SK-N-SH (cell line): ENCODE measurements at regions not wholly inside any gene's neighbourhood (a gene's known extent, or its start where the extent isn't known, plus 50 kb on each side); places are given as distances from the start of the nearest gene placed in this dataset.

Source experiments
- CTCF ChIA-PET: fragments of 300-600, 350-600 bp; formaldehyde crosslinking; extraction: SDS; loops from one replicate; lab custom pipeline; 2021; lab: Yijun Ruan, JAX
- POLR2A ChIA-PET: fragments of 350-600 bp; sonication (Branson Sonifier 250); formaldehyde crosslinking; extraction: SDS; loops from one replicate; lab custom pipeline; 2020; ENCODE audit warnings: antibody characterized with exemption, inconsistent platforms; lab: Yijun Ruan, JAX
- DNase-seq: peaks from one replicate; pipeline ENCODE4 v3.0.0; 2012
- H2AFZ ChIP-seq: fragments of 200-600 bp; sonication (generic); 2 replicates; pipeline ENCODE4 v1.8.1; 2016; ENCODE audit warnings: antibody characterized with exemption, mild to moderate bottlenecking, low read depth
- H3F3A ChIP-seq: fragments of 200-600 bp; sonication (generic); replicated peaks from 2 replicates; pipeline ENCODE3; 2016; ENCODE audit warnings: antibody characterized with exemption, mild to moderate bottlenecking; ENCODE audit not compliant: insufficient read depth
- H3K27ac ChIP-seq, 2 experiments: fragments of 200-500 bp in 1 of 2; fragments of 200-600 bp in 1 of 2; sonication (Bioruptor generic) in 1 of 2; sonication (generic), shearing (Covaris generic) in 1 of 2; 2 replicates each; pipeline versions ENCODE4 v1.5.1 to v1.6.1; 2014 to 2016; ENCODE audit warnings: low read depth in 2 of 2, inconsistent platforms in 1 of 2, low read length in 1 of 2, mild to moderate bottlenecking in 1 of 2, mixed read lengths in 1 of 2
- H3K27me3 ChIP-seq: fragments of 200-600 bp; sonication (generic), shearing (Covaris generic); 2 replicates; pipeline ENCODE4 v1.6.1; 2016; ENCODE audit warnings: mixed run types; ENCODE audit not compliant: insufficient read depth
- H3K36me3 ChIP-seq, 2 experiments: fragments of 200-500 bp in 1 of 2; fragments of 200-600 bp in 1 of 2; sonication (Bioruptor generic) in 1 of 2; sonication (generic) in 1 of 2; replicated peaks in 1 of 2; 2 replicates each; pipeline versions ENCODE3 to v1.5.1; 2014 to 2016; ENCODE audit warnings: low read length in 1 of 2, mild to moderate bottlenecking in 1 of 2; ENCODE audit not compliant: insufficient read depth in 2 of 2, control insufficient read depth in 1 of 2
- H3K4me1 ChIP-seq, 2 experiments: fragments of 200-500 bp in 1 of 2; fragments of 200-600 bp in 1 of 2; sonication (Bioruptor generic) in 1 of 2; sonication (generic), shearing (Covaris generic) in 1 of 2; 2 replicates each; pipeline versions ENCODE4 v1.5.1 to v1.6.1; 2014 to 2016; ENCODE audit warnings: low read depth in 1 of 2, low read length in 1 of 2, mixed run types in 1 of 2; ENCODE audit not compliant: insufficient read depth in 2 of 2, control insufficient read depth in 1 of 2
- H3K4me2 ChIP-seq: fragments of 200-600 bp; sonication (generic), shearing (Covaris generic); 2 replicates; pipeline ENCODE4 v1.6.1; 2017; ENCODE audit warnings: mixed run types
- H3K4me3 ChIP-seq, 2 experiments: fragments of 200-500 bp in 1 of 2; fragments of 200-600 bp in 1 of 2; sonication (Bioruptor generic) in 1 of 2; sonication (generic), shearing (Covaris generic) in 1 of 2; 2 replicates each; pipeline versions ENCODE4 v1.5.1 to v1.8.1; 2014 to 2016; ENCODE audit warnings: low read depth in 2 of 2, inconsistent platforms in 1 of 2, low read length in 1 of 2, mild to moderate bottlenecking in 1 of 2, mixed read lengths in 1 of 2, moderate library complexity in 1 of 2
- H3K79me2 ChIP-seq: fragments of 200-600 bp; sonication (generic); 2 replicates; pipeline ENCODE4 v1.8.1; 2017; ENCODE audit warnings: mild to moderate bottlenecking; ENCODE audit not compliant: insufficient read depth
- H3K9ac ChIP-seq: fragments of 200-600 bp; sonication (generic); 2 replicates; pipeline ENCODE4 v1.6.1; 2017; ENCODE audit warnings: mixed run types
- H3K9me2 ChIP-seq: fragments of 200-600 bp; sonication (generic); 2 replicates; pipeline ENCODE4 v1.6.1; 2017; ENCODE audit warnings: mixed run types
- H3K9me3 ChIP-seq: fragments of 200-600 bp; sonication (generic); 2 replicates; pipeline ENCODE4 v1.6.1; 2017; ENCODE audit warnings: mixed run types, mild to moderate bottlenecking, moderate library complexity
- H4K20me1 ChIP-seq: fragments of 200-600 bp; sonication (generic); 2 replicates; pipeline ENCODE4 v1.6.1; 2017; ENCODE audit warnings: mild to moderate bottlenecking, mixed run types; ENCODE audit not compliant: insufficient read depth
- ELF1 ChIP-seq: IDR thresholded peaks from 2 replicates; pipeline ENCODE4 v1.4.0; 2012
- FOSL2 ChIP-seq: IDR thresholded peaks from 2 replicates; pipeline ENCODE4 v1.4.0; 2012; ENCODE audit warnings: low read depth, mild to moderate bottlenecking, moderate library complexity, borderline replicate concordance
- GABPA ChIP-seq: IDR thresholded peaks from 2 replicates; pipeline ENCODE4 v1.4.0; 2012; ENCODE audit warnings: low read depth, mild to moderate bottlenecking
- IRF3 ChIP-seq: fragments of 150-350 bp; IDR thresholded peaks from 2 replicates; pipeline ENCODE4 v1.6.1; 2016; ENCODE audit warnings: mild to moderate bottlenecking, low read depth, low read length
- JUND ChIP-seq: IDR thresholded peaks from 2 replicates; pipeline ENCODE4 v1.4.0; 2012
- RAD21 ChIP-seq: IDR thresholded peaks from 2 replicates; pipeline ENCODE4 v1.6.1; 2012; ENCODE audit warnings: mild to moderate bottlenecking, low read length
- SMC3 ChIP-seq: IDR thresholded peaks from 2 replicates; pipeline ENCODE4 v1.6.1; 2012; ENCODE audit warnings: low read depth, low read length, improper control_type of control experiment
- WGBS: methylation state at CpG from one replicate; pipeline ENCODE4 v1.1.6; 2017; ENCODE audit warnings: low lambda C conversion rate; 5-methylcytosine and 5-hydroxymethylcytosine counted together
- TF ChIP-seq, protein P1 (sequence below): fragments of 150-350 bp; IDR thresholded peaks from 2 replicates; pipeline ENCODE4 v1.6.1; 2017; ENCODE audit warnings: antibody characterized with exemption, low read length, low read depth, borderline replicate concordance
- TF ChIP-seq, protein P2 (sequence below): fragments of 200-600 bp; sonication (generic); IDR thresholded peaks from 2 replicates; pipeline ENCODE4 v1.6.1; 2017; ENCODE audit warnings: antibody characterized with exemption, mild to moderate bottlenecking, moderate library complexity
- TF ChIP-seq, protein P3 (sequence below): IDR thresholded peaks from 2 replicates; pipeline ENCODE4 v1.6.1; 2012; ENCODE audit warnings: mild to moderate bottlenecking, low read depth, low read length, moderate library complexity

DNA sequence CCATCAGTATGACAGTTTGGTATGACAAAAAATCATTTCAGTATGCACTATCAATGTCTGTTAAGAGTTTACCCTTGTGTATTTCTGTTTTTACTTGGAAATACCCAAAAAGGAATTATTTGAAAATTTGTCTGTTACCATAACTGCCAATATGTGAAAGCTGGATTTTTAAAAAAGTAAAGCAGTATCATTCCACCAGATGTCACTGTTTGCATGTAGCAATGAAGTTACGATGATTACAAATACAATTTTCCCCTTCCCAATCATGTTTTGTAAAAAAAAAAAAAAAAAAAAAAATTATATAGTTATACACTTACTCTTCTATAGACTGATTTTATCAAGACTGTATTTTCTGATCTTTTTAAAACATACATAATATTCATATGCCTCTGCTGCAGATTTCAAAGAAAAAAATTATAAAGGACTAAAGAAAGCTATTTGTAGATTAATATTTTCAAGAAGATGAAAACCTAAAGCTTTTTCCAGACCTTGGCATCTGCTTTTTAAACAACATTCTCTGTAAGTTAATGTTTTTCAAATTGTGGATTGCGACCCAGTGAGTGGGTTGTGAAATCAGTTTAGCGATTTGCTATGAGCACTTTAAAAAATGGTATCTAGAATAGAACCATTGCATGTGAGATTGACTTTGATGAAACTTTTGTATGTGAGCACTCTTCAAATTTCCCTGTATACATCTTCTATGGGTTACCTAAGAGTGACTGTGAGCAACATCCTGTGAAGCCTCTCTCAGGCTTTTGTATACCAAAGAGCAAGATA is 114.2 kb downstream of the TTC6 start:
- TF ChIP-seq, protein P1, sequence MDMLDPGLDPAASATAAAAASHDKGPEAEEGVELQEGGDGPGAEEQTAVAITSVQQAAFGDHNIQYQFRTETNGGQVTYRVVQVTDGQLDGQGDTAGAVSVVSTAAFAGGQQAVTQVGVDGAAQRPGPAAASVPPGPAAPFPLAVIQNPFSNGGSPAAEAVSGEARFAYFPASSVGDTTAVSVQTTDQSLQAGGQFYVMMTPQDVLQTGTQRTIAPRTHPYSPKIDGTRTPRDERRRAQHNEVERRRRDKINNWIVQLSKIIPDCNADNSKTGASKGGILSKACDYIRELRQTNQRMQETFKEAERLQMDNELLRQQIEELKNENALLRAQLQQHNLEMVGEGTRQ, result no peak
- no peak for TF ChIP-seq JUND
- TF ChIP-seq, protein P2, sequence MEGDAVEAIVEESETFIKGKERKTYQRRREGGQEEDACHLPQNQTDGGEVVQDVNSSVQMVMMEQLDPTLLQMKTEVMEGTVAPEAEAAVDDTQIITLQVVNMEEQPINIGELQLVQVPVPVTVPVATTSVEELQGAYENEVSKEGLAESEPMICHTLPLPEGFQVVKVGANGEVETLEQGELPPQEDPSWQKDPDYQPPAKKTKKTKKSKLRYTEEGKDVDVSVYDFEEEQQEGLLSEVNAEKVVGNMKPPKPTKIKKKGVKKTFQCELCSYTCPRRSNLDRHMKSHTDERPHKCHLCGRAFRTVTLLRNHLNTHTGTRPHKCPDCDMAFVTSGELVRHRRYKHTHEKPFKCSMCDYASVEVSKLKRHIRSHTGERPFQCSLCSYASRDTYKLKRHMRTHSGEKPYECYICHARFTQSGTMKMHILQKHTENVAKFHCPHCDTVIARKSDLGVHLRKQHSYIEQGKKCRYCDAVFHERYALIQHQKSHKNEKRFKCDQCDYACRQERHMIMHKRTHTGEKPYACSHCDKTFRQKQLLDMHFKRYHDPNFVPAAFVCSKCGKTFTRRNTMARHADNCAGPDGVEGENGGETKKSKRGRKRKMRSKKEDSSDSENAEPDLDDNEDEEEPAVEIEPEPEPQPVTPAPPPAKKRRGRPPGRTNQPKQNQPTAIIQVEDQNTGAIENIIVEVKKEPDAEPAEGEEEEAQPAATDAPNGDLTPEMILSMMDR, result peak; percentile 44
- 0 out of 2 replicates have a peak, but pooled peaks have one; percentile 17 for TF ChIP-seq SMC3
- peak; percentile 22; the same call in 1 of the 2 replicates for TF ChIP-seq RAD21
- Histone ChIP-seq H3K9ac (no peak overlapping the region), H3K4me2 (no peak overlapping the region), H3K9me2 (no peaks in the 10 kb centered on the region), H3K27ac (no peak overlapping the region), H4K20me1 (no peaks in the 10 kb centered on the region), H3K4me1 (no peaks in the 10 kb centered on the region), H3K9me3 (no peaks in the 10 kb centered on the region), H2AFZ (no peak overlapping the region), H3K27me3 (no peaks in the 10 kb centered on the region), H3K4me3 (no peak overlapping the region), H3K36me3 (no peaks in the 10 kb centered on the region), H3K79me2 (no peaks in the 10 kb centered on the region), H3F3A (no peaks in the 10 kb centered on the region)
- CTCF ChIA-PET, result interaction anchor here (0.7 to 2.0 kb wide), 3 partner anchors 9 to 1176 kb away, joined by 3 to 11 read pairs (median 3); no protein-coding TSS in a partner anchor
- POLR2A ChIA-PET, result interaction anchor here (0.7 kb wide), 1 partner anchor 170 kb away, joined by 3 read pairs; no protein-coding TSS in a partner anchor
- DNase-seq, result no peak
- 22% methylated on average over 3 of the region's 3 CpGs for whole genome bisulfite sequencing

- H3K36me3 ChIP-seq, result no peaks in the 10 kb centered on the region
- CTCF ChIA-PET, result no interaction called here
- H3K79me2 ChIP-seq, result no peaks in the 10 kb centered on the region
- no peaks in the 10 kb centered on the region for H4K20me1 ChIP-seq
- TF ChIP-seq GABPA (no peak), IRF3 (no peak), ELF1 (no peak), FOSL2 (no peak)
- TF ChIP-seq, protein P3, sequence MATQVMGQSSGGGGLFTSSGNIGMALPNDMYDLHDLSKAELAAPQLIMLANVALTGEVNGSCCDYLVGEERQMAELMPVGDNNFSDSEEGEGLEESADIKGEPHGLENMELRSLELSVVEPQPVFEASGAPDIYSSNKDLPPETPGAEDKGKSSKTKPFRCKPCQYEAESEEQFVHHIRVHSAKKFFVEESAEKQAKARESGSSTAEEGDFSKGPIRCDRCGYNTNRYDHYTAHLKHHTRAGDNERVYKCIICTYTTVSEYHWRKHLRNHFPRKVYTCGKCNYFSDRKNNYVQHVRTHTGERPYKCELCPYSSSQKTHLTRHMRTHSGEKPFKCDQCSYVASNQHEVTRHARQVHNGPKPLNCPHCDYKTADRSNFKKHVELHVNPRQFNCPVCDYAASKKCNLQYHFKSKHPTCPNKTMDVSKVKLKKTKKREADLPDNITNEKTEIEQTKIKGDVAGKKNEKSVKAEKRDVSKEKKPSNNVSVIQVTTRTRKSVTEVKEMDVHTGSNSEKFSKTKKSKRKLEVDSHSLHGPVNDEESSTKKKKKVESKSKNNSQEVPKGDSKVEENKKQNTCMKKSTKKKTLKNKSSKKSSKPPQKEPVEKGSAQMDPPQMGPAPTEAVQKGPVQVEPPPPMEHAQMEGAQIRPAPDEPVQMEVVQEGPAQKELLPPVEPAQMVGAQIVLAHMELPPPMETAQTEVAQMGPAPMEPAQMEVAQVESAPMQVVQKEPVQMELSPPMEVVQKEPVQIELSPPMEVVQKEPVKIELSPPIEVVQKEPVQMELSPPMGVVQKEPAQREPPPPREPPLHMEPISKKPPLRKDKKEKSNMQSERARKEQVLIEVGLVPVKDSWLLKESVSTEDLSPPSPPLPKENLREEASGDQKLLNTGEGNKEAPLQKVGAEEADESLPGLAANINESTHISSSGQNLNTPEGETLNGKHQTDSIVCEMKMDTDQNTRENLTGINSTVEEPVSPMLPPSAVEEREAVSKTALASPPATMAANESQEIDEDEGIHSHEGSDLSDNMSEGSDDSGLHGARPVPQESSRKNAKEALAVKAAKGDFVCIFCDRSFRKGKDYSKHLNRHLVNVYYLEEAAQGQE, result no peak
- TF ChIP-seq, all 33 proteins: peak for 0
- H3K9ac ChIP-seq, result no peak overlapping the region
- no peak overlapping the region for H3K27ac ChIP-seq
- WGBS, result 10% methylated on average over 1 of the region's 1 CpG
- H3K9me2 ChIP-seq, result no peaks in the 10 kb centered on the region
- no peak overlapping the region for H3K4me3 ChIP-seq
- H3K4me2 ChIP-seq, result no peak overlapping the region
- no peaks in the 10 kb centered on the region for H3K4me1 ChIP-seq
- H3F3A ChIP-seq, result no peaks in the 10 kb centered on the region
- no peak overlapping the region for H2AFZ ChIP-seq
- H3K9me3 ChIP-seq, result no peaks in the 10 kb centered on the region
- POLR2A ChIA-PET, result no interaction called here
- no peak for DNase-seq
- no peaks in the 10 kb centered on the region for H3K27me3 ChIP-seq
Measured at GRCh38 chr14:37711356-37711830, 116.0 kb downstream of the TTC6 start.
